ENCODE measurements at regions not wholly inside any gene's neighbourhood (a gene's known extent, or its start where the extent isn't known, plus 50 kb on each side); places are given as distances from the start of the nearest gene placed in this dataset.

DNA sequence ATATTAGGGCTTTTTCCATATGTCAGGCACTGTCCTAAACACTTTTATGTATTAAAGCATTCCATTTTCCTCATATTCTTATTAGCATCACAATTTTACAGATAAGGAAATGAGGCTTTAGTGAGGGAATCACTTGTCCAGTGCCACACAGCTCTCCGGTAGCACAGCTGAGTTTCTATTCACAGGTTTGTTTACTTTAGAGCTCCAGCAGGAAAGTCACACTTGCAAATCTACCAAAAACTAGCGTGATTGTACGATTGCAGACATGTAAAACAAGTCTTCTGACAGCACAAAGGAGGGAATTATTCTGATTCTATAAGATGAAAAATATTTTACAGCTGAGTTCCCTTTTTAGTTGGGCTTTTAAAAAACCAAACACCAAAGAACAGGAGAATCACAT, 472.1 kb downstream of the TMA16 start:
- H3K4me3 Mint-ChIP-seq: no peak overlapping the region
- H3K27me3 Mint-ChIP-seq (ENCODE audit: low read depth in 2 of 2): peaks cover 0 to 3% of the 10 kb centered on the region in 2 donors
- intact Hi-C loops (cut with micrococcal nuclease): no loop called here
- Histone ChIP-seq H3K4me3 (ENCODE audit: low read length) (no peak overlapping the region), H3K27me3 (ENCODE audit: control insufficient read depth, insufficient read depth, low read length) (no peaks in the 10 kb centered on the region), H3K27ac (ENCODE audit: low read length) (no peak overlapping the region), H3K4me1 (ENCODE audit: control insufficient read depth, insufficient read depth, low read length) (no peaks in the 10 kb centered on the region), H3K36me3 (ENCODE audit: control insufficient read depth, insufficient read depth, low read length) (no peaks in the 10 kb centered on the region), H3K9me3 (ENCODE audit: control insufficient read depth, insufficient read depth, low read length) (no peaks in the 10 kb centered on the region)
- H3K9me3 Mint-ChIP-seq: peaks cover 8 to 9% of the 10 kb centered on the region in 2 donors
- TF ChIP-seq, protein P1, sequence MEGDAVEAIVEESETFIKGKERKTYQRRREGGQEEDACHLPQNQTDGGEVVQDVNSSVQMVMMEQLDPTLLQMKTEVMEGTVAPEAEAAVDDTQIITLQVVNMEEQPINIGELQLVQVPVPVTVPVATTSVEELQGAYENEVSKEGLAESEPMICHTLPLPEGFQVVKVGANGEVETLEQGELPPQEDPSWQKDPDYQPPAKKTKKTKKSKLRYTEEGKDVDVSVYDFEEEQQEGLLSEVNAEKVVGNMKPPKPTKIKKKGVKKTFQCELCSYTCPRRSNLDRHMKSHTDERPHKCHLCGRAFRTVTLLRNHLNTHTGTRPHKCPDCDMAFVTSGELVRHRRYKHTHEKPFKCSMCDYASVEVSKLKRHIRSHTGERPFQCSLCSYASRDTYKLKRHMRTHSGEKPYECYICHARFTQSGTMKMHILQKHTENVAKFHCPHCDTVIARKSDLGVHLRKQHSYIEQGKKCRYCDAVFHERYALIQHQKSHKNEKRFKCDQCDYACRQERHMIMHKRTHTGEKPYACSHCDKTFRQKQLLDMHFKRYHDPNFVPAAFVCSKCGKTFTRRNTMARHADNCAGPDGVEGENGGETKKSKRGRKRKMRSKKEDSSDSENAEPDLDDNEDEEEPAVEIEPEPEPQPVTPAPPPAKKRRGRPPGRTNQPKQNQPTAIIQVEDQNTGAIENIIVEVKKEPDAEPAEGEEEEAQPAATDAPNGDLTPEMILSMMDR (IDR thresholded peaks at IDR 0.05): no peak
- WGBS (ENCODE audit: insufficient coverage): 25% methylated on average over 1 of the region's 3 CpGs
- H3K36me3 Mint-ChIP-seq: no peaks in the 10 kb centered on the region
- DNase-seq (no peak), ATAC-seq (no peak)
- H3K27ac Mint-ChIP-seq: no peak overlapping the region
- H3K4me1 Mint-ChIP-seq: no peaks in the 10 kb centered on the region

DNA sequence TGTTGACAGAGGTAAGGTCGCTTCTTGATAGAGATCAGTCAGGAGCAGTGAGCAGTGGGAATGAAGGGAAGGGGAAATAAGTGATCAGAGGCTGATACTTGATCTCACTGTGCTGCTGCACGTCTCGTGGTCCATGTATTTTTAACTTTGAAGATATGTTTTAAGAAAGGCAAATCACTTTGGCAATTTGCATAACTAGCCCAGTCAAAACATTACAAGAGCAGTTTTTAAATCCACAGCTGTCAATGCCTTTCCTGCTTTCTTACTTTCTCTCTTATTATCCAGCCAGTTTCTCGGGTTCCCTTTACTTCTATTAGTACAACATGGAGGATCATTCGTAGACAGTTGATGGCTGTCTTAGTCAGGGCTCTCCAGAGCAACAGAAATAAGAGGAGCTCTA, 472.8 kb downstream of the TMA16 start:
- Histone ChIP-seq H3K4me1 (ENCODE audit: control insufficient read depth, insufficient read depth, low read length) (no peaks in the 10 kb centered on the region), H3K9me3 (ENCODE audit: control insufficient read depth, insufficient read depth, low read length) (no peaks in the 10 kb centered on the region), H3K36me3 (ENCODE audit: control insufficient read depth, insufficient read depth, low read length) (no peaks in the 10 kb centered on the region), H3K27me3 (ENCODE audit: control insufficient read depth, insufficient read depth, low read length) (no peaks in the 10 kb centered on the region), H3K27ac (ENCODE audit: low read length) (no peak overlapping the region), H3K4me3 (ENCODE audit: low read length) (no peak overlapping the region)
- H3K36me3 Mint-ChIP-seq: no peaks in the 10 kb centered on the region
- H3K4me3 Mint-ChIP-seq: no peak overlapping the region
- H3K4me1 Mint-ChIP-seq: no peaks in the 10 kb centered on the region
- no peak overlapping the region for H3K27ac Mint-ChIP-seq
- peaks cover 8 to 9% of the 10 kb centered on the region in 2 donors for H3K9me3 Mint-ChIP-seq
- 63% methylated on average over 4 of the region's 5 CpGs for WGBS (ENCODE audit: insufficient coverage)
- intact Hi-C loops (cut with micrococcal nuclease): no loop called here
- peaks cover 0 to 3% of the 10 kb centered on the region in 2 donors for H3K27me3 Mint-ChIP-seq (ENCODE audit: low read depth in 2 of 2)
- ATAC-seq: no peak
- DNase-seq: no peak
- TF ChIP-seq, protein P1 (IDR thresholded peaks at IDR 0.05): no peak

DNA sequence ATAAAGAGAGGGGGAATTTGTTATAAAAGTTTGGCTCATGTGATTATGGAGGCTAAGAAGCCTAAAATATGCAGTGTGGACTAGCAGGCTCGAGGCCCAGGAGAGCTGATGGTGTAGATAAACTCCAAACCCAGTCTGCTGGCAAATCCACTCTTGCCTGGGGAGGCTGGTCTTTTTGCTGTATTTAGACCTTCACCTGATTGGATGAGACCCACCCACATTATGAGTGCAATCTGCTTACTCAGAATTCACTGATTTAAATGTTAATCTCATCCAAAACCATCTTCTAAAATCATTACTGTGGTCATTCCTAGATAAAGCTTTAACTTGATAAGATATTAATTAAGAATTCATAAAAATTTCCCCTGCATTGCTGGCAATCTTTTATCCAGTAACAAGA, 473.2 kb downstream of the TMA16 start:
- Mint-ChIP-seq H3K36me3 (no peaks in the 10 kb centered on the region), H3K27ac (no peak overlapping the region), H3K27me3 (ENCODE audit: low read depth in 2 of 2) (peaks cover 0 to 3% of the 10 kb centered on the region in 2 donors), H3K4me3 (no peak overlapping the region), H3K4me1 (no peaks in the 10 kb centered on the region), H3K9me3 (peaks cover 8 to 9% of the 10 kb centered on the region in 2 donors)
- Histone ChIP-seq H3K4me3 (ENCODE audit: low read length) (no peak overlapping the region), H3K36me3 (ENCODE audit: control insufficient read depth, insufficient read depth, low read length) (no peaks in the 10 kb centered on the region), H3K27ac (ENCODE audit: low read length) (no peak overlapping the region), H3K9me3 (ENCODE audit: control insufficient read depth, insufficient read depth, low read length) (no peaks in the 10 kb centered on the region), H3K27me3 (ENCODE audit: control insufficient read depth, insufficient read depth, low read length) (no peaks in the 10 kb centered on the region), H3K4me1 (ENCODE audit: control insufficient read depth, insufficient read depth, low read length) (no peaks in the 10 kb centered on the region)
- ATAC-seq: no peak
- intact Hi-C loops (cut with micrococcal nuclease): no loop called here
- no peak for DNase-seq
- 36% methylated on average over 1 of the region's 1 CpG for WGBS (ENCODE audit: insufficient coverage)
- TF ChIP-seq, protein P1 (IDR thresholded peaks at IDR 0.05): no peak

DNA sequence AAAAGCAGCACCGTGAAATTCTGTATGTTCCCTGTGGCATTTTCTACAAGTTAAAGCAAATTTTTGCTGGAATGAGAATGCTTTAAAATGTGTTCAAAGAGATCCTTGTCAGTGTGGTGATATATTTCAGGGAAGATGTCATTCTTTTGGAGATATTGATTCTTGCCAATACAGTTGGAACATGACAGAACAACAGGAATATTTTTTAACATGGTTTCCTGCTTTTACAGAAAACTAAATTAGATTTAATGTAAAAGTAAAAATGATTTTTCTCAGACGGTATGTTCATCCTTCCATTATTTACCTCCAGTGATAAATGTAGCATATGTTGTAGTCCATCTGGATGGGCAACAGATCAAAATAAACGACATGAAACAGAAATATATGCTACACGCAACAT, 474.8 kb downstream of the TMA16 start:
- ATAC-seq (no peak), DNase-seq (no peak)
- H3K9me3 ChIP-seq (ENCODE audit: control insufficient read depth, insufficient read depth, low read length): no peaks in the 10 kb centered on the region
- peaks cover 0 to 3% of the 10 kb centered on the region in 2 donors for H3K27me3 Mint-ChIP-seq (ENCODE audit: low read depth in 2 of 2)
- H3K27me3 ChIP-seq (ENCODE audit: control insufficient read depth, insufficient read depth, low read length): no peaks in the 10 kb centered on the region
- intact Hi-C loops (cut with micrococcal nuclease): no loop called here
- peaks cover 8 to 9% of the 10 kb centered on the region in 2 donors for H3K9me3 Mint-ChIP-seq
- no peaks in the 10 kb centered on the region for H3K4me1 Mint-ChIP-seq
- no peaks in the 10 kb centered on the region for H3K4me1 ChIP-seq (ENCODE audit: control insufficient read depth, insufficient read depth, low read length)
- no peak overlapping the region for H3K27ac Mint-ChIP-seq
- WGBS (ENCODE audit: insufficient coverage): 72% methylated on average over 3 of the region's 4 CpGs
- no peak overlapping the region for H3K4me3 Mint-ChIP-seq
- no peak overlapping the region for H3K27ac ChIP-seq (ENCODE audit: low read length)
- no peaks in the 10 kb centered on the region for H3K36me3 ChIP-seq (ENCODE audit: control insufficient read depth, insufficient read depth, low read length)
- H3K4me3 ChIP-seq (ENCODE audit: low read length): no peak overlapping the region
- TF ChIP-seq, protein P1 (IDR thresholded peaks at IDR 0.05): no peak
- H3K36me3 Mint-ChIP-seq: no peaks in the 10 kb centered on the region

Data from natural killer cell (primary cell).